SK-N-SH treated with all-trans-retinoic acid at 6 μM for 48 hours (cell line): ENCODE measurements at regions not wholly inside any gene's neighbourhood (a gene's known extent, or its start where the extent isn't known, plus 50 kb on each side); places are given as distances from the start of the nearest gene placed in this dataset.

Experiments used
- ARNTL ChIP-seq: fragments of 450-650 bp; formaldehyde crosslinking; IDR thresholded peaks from 2 replicates; pipeline ENCODE4 v1.5.0; 2020; ENCODE audit warnings: low read depth, mild to moderate bottlenecking, moderate library complexity, borderline replicate concordance
- BACH2 ChIP-seq: fragments of 250-450 bp; sonication (Bioruptor Pico); IDR thresholded peaks from 2 replicates; pipeline ENCODE4 v1.9.0; 2021; ENCODE audit warnings: mild to moderate bottlenecking, borderline replicate concordance
- CREB5 ChIP-seq: fragments of 250-450 bp; sonication (Bioruptor Pico); IDR thresholded peaks from 2 replicates; pipeline ENCODE4 v1.5.1; 2020; ENCODE audit warnings: low read depth, mild to moderate bottlenecking, moderate library complexity
- CSDC2 ChIP-seq: fragments of 250-450 bp; sonication (Bioruptor Pico); IDR thresholded peaks from 2 replicates; pipeline ENCODE4 v1.5.0; 2020; ENCODE audit warnings: mild to moderate bottlenecking, moderate library complexity
- CSRNP3 ChIP-seq: fragments of 250-450 bp; sonication (Bioruptor Pico); IDR thresholded peaks from 2 replicates; pipeline ENCODE4 v1.5.1; 2021; ENCODE audit warnings: mild to moderate bottlenecking, moderate library complexity
- PATZ1 ChIP-seq: fragments of 250-450 bp; sonication (Bioruptor Pico); IDR thresholded peaks from 2 replicates; pipeline ENCODE4 v1.8.0; 2020; ENCODE audit warnings: mild to moderate bottlenecking, moderate library complexity, borderline replicate concordance
- RARB ChIP-seq: fragments of 250-450 bp; sonication (Bioruptor Pico); IDR thresholded peaks from 2 replicates; pipeline ENCODE4 v1.8.0; 2021; ENCODE audit warnings: mild to moderate bottlenecking, moderate library complexity
- ZFP30 ChIP-seq: fragments of 450-650 bp; formaldehyde crosslinking; IDR thresholded peaks from 2 replicates; pipeline ENCODE4 v1.5.0; 2022; ENCODE audit warnings: mild to moderate bottlenecking, moderate library complexity
- ZNF8 ChIP-seq: fragments of 450-650 bp; formaldehyde crosslinking; IDR thresholded peaks from 2 replicates; pipeline ENCODE4 v1.5.0; 2020; ENCODE audit warnings: mild to moderate bottlenecking, moderate library complexity

GRCh38 chr16:49021136-49021535 is 260.5 kb downstream of the CBLN1 start:
- TF ChIP-seq PATZ1 (CRISPR knock-in tag) (peak; percentile 50; the same call in 1 of the 2 replicates), RARB (no peak), ZFP30 (no peak), CREB5 (CRISPR knock-in tag) (no peak), ARNTL (CRISPR knock-in tag) (no peak), ZNF8 (CRISPR knock-in tag) (no peak), CSRNP3 (CRISPR knock-in tag) (no peak), CSDC2 (CRISPR knock-in tag) (no peak), BACH2 (CRISPR knock-in tag) (no peak)
